A549 (cell line): ENCODE measurements at regions not wholly inside any gene's neighbourhood (a gene's known extent, or its start where the extent isn't known, plus 50 kb on each side); places are given as distances from the start of the nearest gene placed in this dataset.

Experiments used
- ATAC-seq, 2 experiments: fragments of 200-7000 bp in 1 of 2; fragments of >200 bp in 1 of 2; cut with Nextera tagmentation in 1 of 2; cut with Tn5 transposase in 1 of 2; 3 replicates each; pipeline versions ENCODE4 v1.8.0 to v1.9.1; 2018 to 2020; ENCODE audit warnings: mild to moderate bottlenecking in 1 of 2, moderate library complexity in 1 of 2
- CTCF ChIA-PET: fragments of 300-600 bp; sonication (Branson Sonifier 250); formaldehyde crosslinking; extraction: SDS; loops from one replicate; lab custom pipeline; 2021; ENCODE audit warnings: antibody characterized with exemption, inconsistent platforms; lab: Yijun Ruan, JAX
- POLR2A ChIA-PET: fragments of 350-600 bp; formaldehyde crosslinking; extraction: SDS; loops from one replicate; lab custom pipeline; 2021; ENCODE audit warnings: antibody characterized with exemption, inconsistent platforms; lab: Yijun Ruan, JAX
- DNase-seq, 2 experiments: peaks; one replicate each; pipeline versions ENCODE4 v3.0.0 to v3.0.0-alpha.2; 2011 to 2016; ENCODE audit warnings: low read depth in 1 of 2, low spot score in 1 of 2
- FAIRE-seq: peaks from 2 replicates; lab custom pipeline; 2011; peaks lifted over from hg19 to GRCh38; lab: Jason Lieb, UNC
- H3K27ac ChIP-seq, 2 experiments: fragments of >200 bp; sonication (Bioruptor Twin); formaldehyde crosslinking; 3 replicates each; pipeline ENCODE4 v1.5.1; 2016 to 2017
- H3K4me1 ChIP-seq: fragments of >200 bp; sonication (Bioruptor Twin); formaldehyde crosslinking; 3 replicates; pipeline ENCODE4 v1.6.1; 2016
- H3K4me2 ChIP-seq: fragments of >200 bp; sonication (Bioruptor Twin); formaldehyde crosslinking; 3 replicates; pipeline ENCODE4 v1.6.1; 2016
- H3K4me3 ChIP-seq: fragments of >200 bp; sonication (Bioruptor Twin); formaldehyde crosslinking; 3 replicates; pipeline ENCODE4 v1.5.1; 2016
- H3K9me3 ChIP-seq: fragments of >200 bp; sonication (Bioruptor Twin); formaldehyde crosslinking; 3 replicates; pipeline ENCODE4 v1.6.1; 2016
- BHLHE40 ChIP-seq: IDR thresholded peaks from 2 replicates; pipeline ENCODE4 v1.6.1; 2012; ENCODE audit warnings: low read depth, low read length, inconsistent platforms
- EP300 ChIP-seq, 2 experiments: fragments of >200 bp; sonication (Bioruptor Twin); formaldehyde crosslinking; IDR thresholded peaks; 2 replicates in 1 of 2; 3 replicates in 1 of 2; pipeline ENCODE4 v1.6.1; 2016 to 2017
- ESRRA ChIP-seq: fragments of 150-350 bp; IDR thresholded peaks from 2 replicates; pipeline ENCODE4 v1.6.1; 2014; ENCODE audit warnings: mild to moderate bottlenecking, low read length, borderline replicate concordance
- FOSL2 ChIP-seq, 2 experiments: fragments of 450-650 bp in 1 of 2; fragments of >200 bp in 1 of 2; sonication (Bioruptor Twin) in 1 of 2; formaldehyde crosslinking; IDR thresholded peaks; 2 replicates each; pipeline versions ENCODE4 v1.5.0 to v1.6.1; 2016 to 2020; ENCODE audit warnings: mild to moderate bottlenecking in 1 of 2, moderate library complexity in 1 of 2
- HDAC2 ChIP-seq: fragments of 200-600 bp; sonication (generic); IDR thresholded peaks from 2 replicates; pipeline ENCODE4 v1.6.1; 2016
- HOXA7 ChIP-seq: fragments of 250-450 bp; sonication (Bioruptor Pico); IDR thresholded peaks from 2 replicates; pipeline ENCODE4 v1.5.0; 2020; ENCODE audit warnings: mild to moderate bottlenecking, moderate library complexity
- HOXB13 ChIP-seq: fragments of 250-450 bp; sonication (Bioruptor Pico); IDR thresholded peaks from 2 replicates; pipeline ENCODE4 v1.5.0; 2020; ENCODE audit warnings: low read depth, mild to moderate bottlenecking, moderate library complexity
- KDM1A ChIP-seq: fragments of 200-600 bp; sonication (generic); IDR thresholded peaks from 2 replicates; pipeline ENCODE4 v1.6.1; 2016; ENCODE audit warnings: low read depth, mild to moderate bottlenecking
- MAFK ChIP-seq: fragments of 450-650 bp; IDR thresholded peaks from 2 replicates; pipeline ENCODE4 v1.6.1; 2014; ENCODE audit not compliant: partially characterized antibody
- MYC ChIP-seq: IDR thresholded peaks from 2 replicates; pipeline ENCODE4 v1.6.1; 2012; ENCODE audit warnings: mild to moderate bottlenecking, inconsistent platforms, low read length, improper control_type of control experiment, borderline replicate concordance
- RAD21 ChIP-seq, 2 experiments: fragments of >200 bp in 1 of 2; sonication (Bioruptor Twin) in 1 of 2; formaldehyde crosslinking in 1 of 2; IDR thresholded peaks in 1 of 2; conservative IDR thresholded peaks in 1 of 2; 2 replicates in 1 of 2; 3 replicates in 1 of 2; pipeline ENCODE4 v1.6.1; 2012 to 2018; ENCODE audit warnings: inconsistent platforms in 1 of 2
- RFX5 ChIP-seq: fragments of 450-650 bp; IDR thresholded peaks from 2 replicates; pipeline ENCODE4 v1.7.1; 2014; ENCODE audit warnings: antibody characterized with exemption, mild to moderate bottlenecking, moderate library complexity
- RNF2 ChIP-seq: fragments of 200-600 bp; sonication (generic); IDR thresholded peaks from 2 replicates; pipeline ENCODE4 v1.6.1; 2016; ENCODE audit warnings: low read depth, mild to moderate bottlenecking, antibody characterized with exemption, moderate library complexity, borderline replicate concordance
- SMC3 ChIP-seq: fragments of >200 bp; sonication (Bioruptor Twin); formaldehyde crosslinking; IDR thresholded peaks from 3 replicates; pipeline ENCODE4 v1.6.1; 2018; ENCODE audit warnings: inconsistent platforms
- SREBF2 ChIP-seq: fragments of 450-650 bp; IDR thresholded peaks from 2 replicates; pipeline ENCODE4 v1.6.1; 2014; ENCODE audit warnings: mild to moderate bottlenecking, moderate library complexity
- ZSCAN20 ChIP-seq: fragments of 250-450 bp; sonication (Bioruptor Pico); IDR thresholded peaks from 2 replicates; pipeline ENCODE4 v1.8.0; 2022; ENCODE audit warnings: mild to moderate bottlenecking, moderate library complexity
- WGBS: methylation state at CpG from one replicate; pipeline ENCODE4 v1.1.6; 2017; ENCODE audit errors: missing lambda C conversion rate; 5-methylcytosine and 5-hydroxymethylcytosine counted together
- TF ChIP-seq, protein P1 (sequence below): fragments of 150-350 bp; IDR thresholded peaks from 2 replicates; pipeline ENCODE4 v1.6.1; 2014; ENCODE audit warnings: low read depth, mild to moderate bottlenecking, low read length
- TF ChIP-seq, protein P2 (sequence below): fragments of 450-650 bp; IDR thresholded peaks from 2 replicates; pipeline ENCODE4 v1.6.1; 2014; ENCODE audit warnings: antibody characterized with exemption

DNA sequence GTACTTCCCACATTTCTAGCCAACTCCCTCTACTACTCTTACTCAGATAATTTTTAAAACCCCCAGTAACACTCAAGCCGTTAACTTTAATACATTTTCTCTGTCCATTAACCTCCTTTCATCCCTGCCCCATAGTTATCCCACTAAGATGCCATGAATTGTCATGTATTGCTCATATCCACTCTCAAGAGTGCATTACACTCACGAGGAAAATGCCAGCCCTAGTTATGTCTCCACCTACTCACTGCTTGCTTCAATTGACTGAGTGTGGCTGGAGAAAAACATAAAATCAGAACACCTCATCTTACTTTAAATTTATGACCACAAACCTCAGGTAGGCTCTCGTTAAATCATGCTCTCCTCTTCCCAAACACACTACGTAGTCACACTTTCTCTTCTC, 324.1 kb upstream of the NPSR1 start:
- FAIRE-seq: no peak
- no peak for ATAC-seq
- TF ChIP-seq RNF2 (no peak), HOXB13 (no peak), MAFK (no peak)
- Histone ChIP-seq H3K4me2 (no peak overlapping the region), H3K4me3 (no peak overlapping the region), H3K27ac (no peak overlapping the region), H3K9me3 (peaks cover 4% of the 10 kb centered on the region; the same call in 1 of the 3 replicates), H3K4me1 (no peaks in the 10 kb centered on the region)
- 43% methylated on average over 4 of the region's 4 CpGs for WGBS
- ChIA-PET POLR2A (no interaction called here), CTCF (no interaction called here)
- no peak for DNase-seq

DNA sequence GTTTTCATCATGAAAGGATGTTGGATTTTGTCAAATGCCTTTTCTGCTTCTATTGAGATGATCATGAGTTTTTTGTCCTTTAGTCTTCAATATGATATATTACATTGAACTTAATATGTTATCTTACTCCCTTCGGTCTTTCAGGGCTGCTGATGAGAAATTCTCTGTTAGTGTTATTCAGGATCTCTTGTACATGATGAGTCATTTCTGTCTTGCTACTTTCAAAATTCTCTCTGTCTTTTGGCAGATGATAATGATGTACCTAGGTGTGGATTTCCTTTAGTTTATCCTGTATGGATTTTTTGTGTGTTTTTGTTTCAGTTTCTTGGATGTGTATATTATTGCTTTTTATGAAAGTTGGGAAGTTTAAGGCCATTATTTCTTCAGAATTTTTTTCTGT, 320.9 kb upstream of the NPSR1 start:
- DNase-seq (no peak), ATAC-seq (no peak)
- CTCF ChIA-PET: interaction anchor here (0.7 to 2.5 kb wide), 2 partner anchors 16 to 1254 kb away, joined by 4 to 14 read pairs; no protein-coding TSS in a partner anchor
- Histone ChIP-seq H3K4me3 (no peak overlapping the region), H3K27ac (no peak overlapping the region)
- TF ChIP-seq RAD21 (conservative IDR thresholded peaks at IDR 0.05 in 1 of 2, IDR thresholded peaks at IDR 0.05 in 1 of 2) (no peak), ESRRA (no peak), BHLHE40 (no peak), EP300 (IDR thresholded peaks at IDR 0.05) (no peak), ZSCAN20 (CRISPR knock-in tag) (no peak), SMC3 (no peak), FOSL2 (IDR thresholded peaks at IDR 0.05) (no peak), FOSL2 (CRISPR knock-in tag; IDR thresholded peaks at IDR 0.05) (no peak), HOXA7 (no peak), RFX5 (no peak)
- TF ChIP-seq, protein P1, sequence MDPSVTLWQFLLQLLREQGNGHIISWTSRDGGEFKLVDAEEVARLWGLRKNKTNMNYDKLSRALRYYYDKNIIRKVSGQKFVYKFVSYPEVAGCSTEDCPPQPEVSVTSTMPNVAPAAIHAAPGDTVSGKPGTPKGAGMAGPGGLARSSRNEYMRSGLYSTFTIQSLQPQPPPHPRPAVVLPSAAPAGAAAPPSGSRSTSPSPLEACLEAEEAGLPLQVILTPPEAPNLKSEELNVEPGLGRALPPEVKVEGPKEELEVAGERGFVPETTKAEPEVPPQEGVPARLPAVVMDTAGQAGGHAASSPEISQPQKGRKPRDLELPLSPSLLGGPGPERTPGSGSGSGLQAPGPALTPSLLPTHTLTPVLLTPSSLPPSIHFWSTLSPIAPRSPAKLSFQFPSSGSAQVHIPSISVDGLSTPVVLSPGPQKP: no peak
- TF ChIP-seq, protein P2, sequence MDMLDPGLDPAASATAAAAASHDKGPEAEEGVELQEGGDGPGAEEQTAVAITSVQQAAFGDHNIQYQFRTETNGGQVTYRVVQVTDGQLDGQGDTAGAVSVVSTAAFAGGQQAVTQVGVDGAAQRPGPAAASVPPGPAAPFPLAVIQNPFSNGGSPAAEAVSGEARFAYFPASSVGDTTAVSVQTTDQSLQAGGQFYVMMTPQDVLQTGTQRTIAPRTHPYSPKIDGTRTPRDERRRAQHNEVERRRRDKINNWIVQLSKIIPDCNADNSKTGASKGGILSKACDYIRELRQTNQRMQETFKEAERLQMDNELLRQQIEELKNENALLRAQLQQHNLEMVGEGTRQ: no peak
- TF ChIP-seq, all 56 proteins: peak for 0
- POLR2A ChIA-PET: no interaction called here
- H3K4me2 ChIP-seq: no peak overlapping the region
- 32% methylated on average over 1 of the region's 1 CpG for WGBS
- no peak for FAIRE-seq
- no peaks in the 10 kb centered on the region; the same call in 2 of the 3 replicates for H3K4me1 ChIP-seq
- H3K9me3 ChIP-seq: peaks cover 4% of the 10 kb centered on the region; the same call in 1 of the 3 replicates

DNA sequence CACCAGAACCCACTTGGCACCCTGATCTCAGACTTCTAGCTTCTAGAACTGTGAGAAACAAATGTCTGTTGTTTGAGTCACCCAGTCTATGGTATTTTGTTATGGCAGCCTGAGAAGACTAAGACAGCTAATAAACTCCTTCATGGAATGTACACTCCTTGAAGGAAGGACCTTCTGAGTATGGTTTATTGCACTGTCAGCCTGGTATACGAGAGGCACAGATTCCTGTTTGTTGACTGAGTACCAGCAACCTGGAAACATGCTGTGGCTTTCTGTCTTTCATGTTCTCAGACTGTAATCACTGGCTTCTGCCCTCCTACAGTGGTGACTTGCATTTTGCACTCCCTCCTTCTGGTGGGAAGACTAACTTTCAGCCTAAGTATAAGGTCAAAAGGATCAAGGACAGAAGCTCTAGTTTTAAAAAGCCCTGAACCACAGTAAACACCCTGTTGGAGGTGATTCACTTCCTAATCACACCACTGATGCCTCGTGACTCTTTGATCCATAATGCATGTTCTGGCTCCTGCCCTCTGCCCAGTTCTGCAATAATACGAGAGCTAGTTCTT, 319.0 kb upstream of the NPSR1 start:
- no peak overlapping the region for H3K4me2 ChIP-seq
- POLR2A ChIA-PET: no interaction called here
- no peak for FAIRE-seq
- H3K4me3 ChIP-seq: no peak overlapping the region
- TF ChIP-seq MYC: no peak
- no peak for TF ChIP-seq EP300 (IDR thresholded peaks at IDR 0.05)
- no peak for TF ChIP-seq ZSCAN20 (CRISPR knock-in tag)
- TF ChIP-seq, all 56 proteins: peak for 0
- 48% methylated on average over 3 of the region's 3 CpGs for WGBS
- CTCF ChIA-PET: no interaction called here
- peaks cover 4% of the 10 kb centered on the region; the same call in 1 of the 3 replicates for H3K9me3 ChIP-seq
- H3K27ac ChIP-seq: 0 out of 6 replicates have a peak overlapping the region, but pooled peaks of 1 of the 2 experiments have one; percentile 7
- no peaks in the 10 kb centered on the region; the same call in 2 of the 3 replicates for H3K4me1 ChIP-seq
- peak in 1 of 2 experiments; percentile 40; a peak in 2 of 6 replicates for ATAC-seq
- DNase-seq: peak in 1 of 2 experiments; percentile 20

DNA sequence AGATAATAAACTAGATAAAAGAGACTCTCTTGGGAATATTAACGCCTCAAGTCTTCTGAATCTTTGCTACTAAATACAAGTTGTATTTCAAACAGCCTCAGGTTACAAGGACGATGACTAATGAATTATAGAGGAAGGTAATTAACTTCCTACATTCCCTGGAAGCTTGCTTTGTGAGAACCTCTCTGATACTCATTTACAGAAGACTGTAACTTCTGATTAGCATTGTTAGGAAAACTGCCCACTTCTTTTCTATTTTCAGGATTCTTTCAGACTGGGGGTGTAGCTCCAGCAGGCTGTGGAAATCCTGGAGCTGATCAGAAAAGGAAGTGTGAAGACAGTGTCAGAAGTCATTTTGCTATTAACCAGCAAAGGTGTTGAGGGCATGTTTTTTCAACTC, 316.7 kb upstream of the NPSR1 start:
- H3K4me1 ChIP-seq: no peaks in the 10 kb centered on the region; the same call in 2 of the 3 replicates
- POLR2A ChIA-PET: interaction anchor here (0.6 kb wide), 1 partner anchor 1190 kb away, joined by 9 read pairs; no protein-coding TSS in a partner anchor
- no peak for FAIRE-seq
- no peak for TF ChIP-seq KDM1A
- TF ChIP-seq RNF2: no peak
- TF ChIP-seq ZSCAN20 (CRISPR knock-in tag): no peak
- TF ChIP-seq HOXB13: no peak
- no peak for TF ChIP-seq MAFK
- TF ChIP-seq SMC3: no peak
- no peak for TF ChIP-seq HDAC2
- no peak for TF ChIP-seq SREBF2
- TF ChIP-seq MYC: no peak
- DNase-seq: no peak
- CTCF ChIA-PET: interaction anchor here (0.6 to 1.5 kb wide), 2 partner anchors 20 to 199 kb away, joined by 3 to 4 read pairs; no protein-coding TSS in a partner anchor
- H3K4me3 ChIP-seq: no peak overlapping the region
- ATAC-seq: no peak
- H3K9me3 ChIP-seq: peaks cover 4% of the 10 kb centered on the region; the same call in 1 of the 3 replicates
- 49% methylated on average over 2 of the region's 2 CpGs for WGBS
- H3K27ac ChIP-seq: no peak overlapping the region
- H3K4me2 ChIP-seq: no peak overlapping the region
